HG03280 (cell line): ENCODE measurements at regions not wholly inside any gene's neighbourhood (a gene's known extent, or its start where the extent isn't known, plus 50 kb on each side); places are given as distances from the start of the nearest gene placed in this dataset.
"Not testable (repeated sequence)": the region's sequence is repeated elsewhere in the genome, so short reads cannot be mapped to it uniquely, and the experiment has no call there.

Source experiments
- ATAC-seq: cut with Tn5 transposase; IDR thresholded peaks from one replicate; pipeline ENCODE4 v1.9.1; 2021; ENCODE audit warnings: mild to moderate bottlenecking, moderate library complexity; ENCODE audit not compliant: unreplicated experiment

DNA sequence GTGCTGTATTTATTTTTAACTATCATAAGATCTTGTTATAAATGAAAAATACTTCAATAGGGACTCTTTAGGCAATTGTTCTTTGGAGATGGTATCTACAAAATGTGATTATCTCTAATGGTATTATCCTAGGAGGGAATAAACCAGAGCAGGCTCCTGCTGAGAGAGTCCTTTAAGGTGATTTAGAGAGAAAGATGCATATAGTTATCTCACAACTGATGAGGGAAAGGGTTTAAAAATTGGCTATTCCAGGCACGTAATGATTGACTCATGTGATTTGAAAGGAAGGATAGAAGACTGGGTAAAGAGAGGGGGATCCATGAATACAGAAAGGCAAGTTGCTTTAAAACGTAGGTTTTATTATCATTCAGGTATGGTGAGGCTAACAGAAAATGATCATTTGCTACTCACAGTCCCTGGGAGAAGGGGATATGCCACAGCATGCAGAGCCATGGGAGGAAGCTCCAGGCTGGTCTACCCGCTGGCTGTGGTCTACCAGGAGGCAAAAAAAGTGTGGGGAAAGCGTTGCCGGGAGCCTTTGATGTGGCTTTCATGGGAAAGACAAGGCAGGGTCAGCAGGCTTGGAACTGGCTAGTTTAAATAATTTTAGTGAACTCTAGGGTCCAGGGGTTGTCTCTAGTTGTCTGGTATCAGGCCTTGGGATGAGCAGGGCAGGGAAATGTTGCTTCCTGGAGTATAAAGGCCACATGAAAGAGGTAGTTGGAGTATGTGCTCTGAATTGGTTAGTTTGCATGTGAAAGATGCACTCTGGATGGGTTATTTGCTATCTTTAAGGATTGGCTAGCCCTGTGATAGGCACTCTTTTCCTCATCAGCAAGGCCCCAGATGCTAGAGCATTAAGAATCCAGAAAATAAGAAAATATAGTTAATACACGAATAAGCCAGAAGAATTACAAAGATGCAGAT is 798.4 kb upstream of the GRM7 start:
- ATAC-seq: no peak

DNA sequence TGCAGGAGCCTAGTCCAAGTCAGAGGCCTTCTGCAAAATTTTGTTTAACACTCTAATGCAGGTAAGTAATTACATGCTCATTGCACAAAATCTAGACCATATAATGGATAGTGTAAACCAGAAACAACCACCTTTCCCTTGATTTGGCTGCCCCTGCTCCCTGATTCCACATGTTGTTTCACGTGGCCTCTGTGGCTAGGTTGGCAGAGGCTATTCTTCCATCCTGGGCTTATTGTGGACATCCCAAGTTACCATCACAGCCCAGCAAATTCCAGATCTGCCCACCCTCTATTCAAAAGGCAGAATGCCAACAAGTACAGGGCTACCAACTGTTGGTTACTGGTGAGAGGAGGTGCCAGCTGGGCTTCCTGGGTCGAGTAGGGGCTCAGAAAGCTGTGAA is 794.5 kb upstream of the GRM7 start:
- ATAC-seq: no peak

DNA sequence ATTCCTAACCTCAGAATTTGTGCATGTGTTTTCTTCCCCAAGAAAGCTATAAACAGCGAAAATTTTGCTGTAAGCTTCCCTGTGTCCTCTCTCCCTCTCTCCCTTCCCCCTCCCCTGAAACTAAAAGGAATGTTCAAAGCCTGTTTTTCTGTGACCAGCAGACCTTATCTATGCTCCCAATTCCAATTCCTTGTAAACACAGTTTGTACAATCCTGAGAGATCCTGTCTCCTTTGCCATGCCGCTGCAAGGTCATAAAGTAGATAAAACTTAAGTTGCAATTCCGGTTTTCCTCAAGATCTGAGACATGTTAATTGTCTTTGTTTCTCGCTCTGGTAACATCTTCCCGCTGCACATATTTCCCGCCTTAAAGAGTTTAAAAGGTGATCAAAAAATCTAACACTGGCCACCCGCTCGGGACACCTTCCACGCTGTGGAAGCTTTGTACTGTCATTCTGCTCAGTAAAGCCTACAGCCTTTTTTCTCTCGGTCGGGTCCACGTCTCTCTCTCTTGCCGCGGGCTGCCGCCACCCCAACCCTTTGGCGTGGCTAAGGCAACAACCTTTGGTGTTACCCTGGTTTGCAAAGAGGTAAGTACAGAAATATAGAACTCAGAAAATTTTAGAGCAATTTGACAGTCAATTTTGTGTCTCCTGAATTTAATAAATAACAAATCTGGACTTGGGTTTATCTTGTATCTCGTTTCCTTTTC is 793.9 kb upstream of the GRM7 start:
- not testable (repeated sequence) for ATAC-seq

- ATAC-seq: no peak
Measured at GRCh38 chr3:6074952-6075351, 786.0 kb upstream of the GRM7 start.

- no peak for ATAC-seq
Measured at GRCh38 chr3:6078436-6078835, 782.5 kb upstream of the GRM7 start.

GRCh38 chr3:6079011-6079410 is 781.9 kb upstream of the GRM7 start:
- no peak for ATAC-seq

DNA sequence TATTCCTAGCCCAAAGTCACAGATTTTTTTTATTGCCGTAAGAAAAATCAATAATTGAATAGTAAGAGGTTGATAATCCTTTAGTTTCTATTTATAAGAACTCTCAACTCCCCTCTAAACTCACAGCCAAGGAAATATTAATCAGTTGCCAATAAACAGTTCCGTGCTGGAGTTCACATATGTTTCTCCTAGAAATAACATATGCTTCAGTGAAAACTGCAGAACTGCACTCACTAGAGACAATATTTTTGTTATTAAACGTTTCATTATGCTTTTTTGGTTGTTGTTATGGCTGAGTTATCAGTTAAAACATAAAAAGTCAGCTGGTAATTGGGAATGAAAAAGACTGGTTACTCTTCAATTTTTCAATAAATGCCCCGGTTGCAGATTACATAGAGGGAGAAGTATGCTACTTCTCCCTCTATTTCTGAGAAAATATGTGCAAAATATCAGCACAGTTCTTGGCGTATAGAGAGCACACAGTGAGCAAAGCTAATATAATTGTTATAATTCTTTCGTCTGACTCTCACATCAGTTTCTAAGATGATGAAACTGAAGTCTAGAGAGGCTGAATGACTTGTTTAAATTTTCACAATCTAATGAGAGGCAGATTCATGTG is 781.2 kb upstream of the GRM7 start:
- ATAC-seq: no peak

DNA sequence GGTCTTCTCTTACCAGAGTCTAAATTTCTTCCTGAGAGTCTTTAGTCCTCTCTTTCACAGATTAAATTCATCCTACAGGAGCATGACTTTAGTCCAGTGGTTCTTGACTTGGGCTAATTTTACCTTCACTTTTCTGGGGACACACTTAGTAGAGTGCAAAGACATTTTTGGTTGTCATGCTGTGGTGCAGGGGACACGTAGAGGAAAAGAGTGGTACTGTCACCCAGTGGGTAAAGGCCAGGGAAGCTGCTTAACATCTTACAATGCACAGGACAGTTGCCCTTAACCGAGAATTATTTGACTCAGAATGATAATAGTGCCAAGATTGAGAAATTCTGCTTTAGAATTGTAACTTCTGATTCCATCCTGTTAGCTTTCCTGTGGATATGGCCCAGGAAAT is 772.5 kb upstream of the GRM7 start:
- no peak for ATAC-seq

DNA sequence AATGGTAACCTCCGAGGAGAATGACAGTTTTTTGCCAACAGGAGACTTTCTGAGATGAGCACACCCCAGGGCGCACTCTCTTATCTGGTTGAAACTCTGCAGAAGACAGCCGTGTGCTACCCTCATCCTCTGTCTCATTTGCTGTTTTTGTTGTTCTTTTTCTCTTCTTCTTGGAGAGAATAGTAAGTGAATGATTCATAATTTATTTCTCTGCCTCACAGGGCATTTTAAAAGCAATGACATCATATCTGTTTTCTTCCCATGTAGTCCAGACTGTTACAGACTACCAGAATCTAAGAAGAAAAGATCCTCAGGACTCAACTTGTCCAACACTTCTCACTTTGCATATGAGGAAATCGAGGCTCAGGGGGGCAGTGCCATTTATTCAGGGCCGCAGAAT is 771.1 kb upstream of the GRM7 start:
- no peak for ATAC-seq

DNA sequence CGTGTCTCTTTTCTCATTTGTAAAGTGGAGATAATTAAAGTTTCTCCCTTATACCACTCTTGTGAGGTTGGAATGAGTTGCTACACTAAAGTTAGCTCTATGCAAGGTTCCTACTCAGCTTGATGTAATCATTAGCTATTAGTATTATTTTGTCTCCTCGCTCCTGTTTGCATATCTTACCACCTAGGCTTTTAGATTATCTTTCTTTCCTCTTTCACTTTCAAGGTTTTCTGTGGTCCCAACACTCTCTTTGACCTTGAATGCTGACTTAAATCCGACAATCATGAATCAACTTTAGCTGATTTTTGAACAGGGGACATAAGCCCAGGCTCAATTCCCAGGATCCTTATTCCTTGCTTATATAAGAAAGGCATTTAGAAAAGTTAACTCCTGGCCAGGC is 769.7 kb upstream of the GRM7 start:
- ATAC-seq: no peak

GRCh38 chr3:6095006-6095405 is 765.9 kb upstream of the GRM7 start:
- ATAC-seq: no peak

DNA sequence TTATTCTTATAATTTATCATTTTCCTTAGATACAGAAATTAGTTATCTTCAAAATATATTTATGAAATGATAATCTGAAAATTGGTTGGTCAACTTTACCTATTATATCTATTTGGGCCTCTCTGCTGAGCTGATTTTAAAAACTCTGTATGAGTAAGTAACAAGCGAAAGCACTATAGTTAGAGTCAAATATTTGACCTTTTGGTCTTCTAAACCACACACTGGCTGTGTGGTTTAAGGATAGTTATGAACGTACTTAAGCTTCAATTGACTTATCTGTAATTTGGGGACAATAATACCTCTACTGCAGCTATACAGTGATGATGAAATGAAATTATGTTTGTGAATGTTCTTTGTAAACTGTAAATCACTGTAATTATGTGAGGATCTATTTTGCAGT is 763.9 kb upstream of the GRM7 start:
- ATAC-seq: no peak

- ATAC-seq: no peak
Measured at GRCh38 chr3:6097556-6097955, 763.4 kb upstream of the GRM7 start.

DNA sequence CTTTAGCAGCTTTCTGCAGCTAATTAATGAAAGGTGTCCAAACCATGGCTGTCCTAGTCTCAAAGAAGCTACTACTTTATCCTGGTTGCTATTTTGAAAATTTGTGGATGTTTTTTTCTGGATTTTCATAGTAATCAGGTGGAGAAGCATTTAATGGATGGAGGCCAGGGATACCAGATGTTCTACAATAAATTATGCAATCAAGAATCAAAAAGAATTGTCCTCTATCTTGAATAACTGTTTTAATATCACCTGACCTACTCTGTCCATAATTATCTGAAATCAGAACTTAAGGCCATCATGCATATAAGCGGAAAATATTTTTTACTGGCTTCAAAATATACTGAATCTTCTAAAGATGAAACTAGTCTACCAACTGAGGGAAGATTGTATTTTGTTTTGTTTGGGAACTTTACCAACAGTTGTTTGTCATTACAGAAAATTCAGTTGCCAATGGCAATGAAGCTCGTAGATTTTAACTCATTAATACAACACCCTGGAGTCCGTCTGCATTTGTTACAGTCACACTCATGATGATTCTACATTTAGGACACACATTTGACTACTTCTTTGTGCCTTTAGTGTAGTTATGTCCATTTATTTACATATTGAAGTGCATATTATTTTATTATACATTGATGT is 762.3 kb upstream of the GRM7 start:
- no peak for ATAC-seq

DNA sequence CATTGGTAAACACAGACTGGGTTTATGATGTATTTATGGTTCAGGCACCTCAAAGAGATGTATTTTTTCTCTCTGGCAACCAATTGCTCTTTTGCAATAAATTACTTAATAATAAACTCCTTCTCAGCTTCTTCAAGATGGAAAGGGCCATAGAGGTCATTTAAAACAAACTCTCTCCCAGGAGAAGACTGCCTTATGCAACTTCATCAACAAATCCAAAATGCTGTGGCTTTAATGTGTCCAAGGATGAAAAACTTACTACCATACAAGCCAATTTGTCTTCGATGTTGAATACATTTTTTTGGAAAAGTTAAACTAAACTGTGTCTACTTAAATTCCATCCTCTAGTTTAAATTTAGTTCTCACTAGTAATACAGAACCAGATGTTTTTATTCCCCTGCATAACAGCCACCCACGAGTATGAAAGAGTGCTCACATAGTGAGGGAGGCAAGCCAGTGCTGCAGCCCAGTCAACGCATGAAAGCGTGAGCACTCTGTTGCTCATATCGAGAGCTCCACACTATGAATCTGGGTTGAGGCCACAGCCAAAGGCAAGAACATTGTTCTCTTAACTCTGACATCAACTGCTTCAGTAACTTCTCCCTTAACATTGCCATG is 761.3 kb upstream of the GRM7 start:
- no peak for ATAC-seq

DNA sequence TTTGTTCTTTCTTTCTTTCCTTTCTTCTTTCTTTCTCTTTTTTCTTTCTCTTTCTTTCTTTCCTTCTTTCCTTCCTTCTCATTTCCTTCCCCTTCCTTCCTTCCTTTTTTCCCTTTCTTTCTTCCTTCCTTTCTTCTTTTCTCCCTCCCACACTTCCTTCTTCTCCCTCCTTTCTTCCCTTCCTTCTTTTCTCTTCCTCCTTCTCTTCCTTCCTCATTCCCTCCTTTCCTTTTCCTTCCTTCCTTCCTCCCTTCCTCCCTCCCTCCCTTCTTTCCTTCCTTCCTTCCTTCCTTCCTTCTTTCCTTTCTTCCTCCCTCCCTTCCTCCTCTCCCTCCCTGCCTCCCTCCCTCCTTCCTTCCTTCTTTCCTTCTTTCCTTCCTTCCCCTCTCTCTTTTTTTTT is 755.7 kb upstream of the GRM7 start:
- ATAC-seq: no peak

- no peak for ATAC-seq
Measured at GRCh38 chr3:6108957-6109356, 752.0 kb upstream of the GRM7 start.

DNA sequence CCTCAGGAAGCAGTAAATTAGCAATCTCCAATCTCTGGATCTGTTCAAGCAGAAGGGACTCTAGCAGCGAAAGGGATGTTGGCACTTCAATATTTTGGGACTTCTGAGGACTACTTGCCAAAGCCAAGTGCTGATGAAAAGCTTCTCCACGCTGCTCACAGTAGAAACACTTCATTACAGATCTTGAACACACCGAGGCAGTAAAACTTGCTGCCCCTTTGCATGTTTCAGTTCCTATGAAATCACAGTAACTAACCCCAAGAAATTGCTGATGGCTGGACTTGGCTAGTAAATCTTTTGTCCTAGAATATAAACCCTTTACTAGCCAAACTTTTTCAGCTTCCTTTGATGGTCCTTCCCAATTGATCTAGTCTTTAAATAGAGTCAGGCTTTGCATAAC is 750.5 kb upstream of the GRM7 start:
- no peak for ATAC-seq

GRCh38 chr3:6112546-6112945 is 748.4 kb upstream of the GRM7 start:
- no peak for ATAC-seq

DNA sequence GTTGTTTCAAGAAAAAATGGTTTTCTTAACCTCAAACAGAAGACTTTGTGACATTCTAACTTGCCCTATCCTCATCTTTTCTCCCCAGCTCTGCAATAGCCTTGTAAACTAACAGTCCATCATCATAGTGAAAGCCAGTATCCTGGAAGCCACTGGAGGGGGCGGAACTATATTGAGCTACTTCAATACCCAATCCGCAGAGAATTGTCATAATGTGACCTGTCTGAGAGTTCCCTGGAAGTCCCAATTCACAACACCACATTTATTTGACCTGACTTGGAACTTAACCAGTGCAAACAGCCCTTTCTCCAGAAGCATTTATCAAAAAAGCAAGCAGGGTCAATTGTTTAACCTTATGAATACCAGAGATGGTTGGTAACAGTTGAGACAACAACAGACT is 747.6 kb upstream of the GRM7 start:
- no peak for ATAC-seq

DNA sequence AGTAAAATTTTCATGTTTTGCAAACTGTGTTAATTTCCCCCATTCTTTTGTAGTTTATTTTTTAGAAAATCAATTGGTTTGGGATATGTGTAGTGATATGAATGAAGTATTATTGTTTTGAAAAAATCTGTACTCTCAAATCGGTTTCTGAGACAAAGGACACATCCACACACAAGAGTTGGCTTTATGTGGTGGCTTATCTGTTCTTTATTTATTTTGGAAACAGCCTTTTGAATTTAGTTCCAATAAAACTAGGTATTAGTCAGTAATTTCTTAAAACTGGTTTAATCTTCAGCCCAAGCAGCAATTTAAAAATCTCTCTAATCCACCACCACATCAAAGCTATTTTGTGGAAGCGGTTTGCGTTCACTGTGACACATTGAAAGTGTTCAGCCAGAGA is 741.5 kb upstream of the GRM7 start:
- no peak for ATAC-seq
